ENCODE measurements at regions not wholly inside any gene's neighbourhood (a gene's known extent, or its start where the extent isn't known, plus 50 kb on each side); places are given as distances from the start of the nearest gene placed in this dataset.
A peak's percentile ranks its signal among the peaks of the same experiment; 100 is the strongest.

- no peak for DNase-seq (ENCODE audit: low read depth)
Observed at GRCh38 chr2:14180333-14180732, 452.2 kb upstream of the LRATD1 start.

- DNase-seq (ENCODE audit: low read depth) = no peak
Observed at GRCh38 chr2:14182227-14182946, 450.1 kb upstream of the LRATD1 start.

GRCh38 chr2:14185906-14186305 lies 446.6 kb upstream of the LRATD1 start:
- no peak for DNase-seq (ENCODE audit: low read depth)

GRCh38 chr2:14188446-14188845 lies 444.1 kb upstream of the LRATD1 start:
- no peak for DNase-seq (ENCODE audit: low read depth)

GRCh38 chr2:14189929-14190328 lies 442.6 kb upstream of the LRATD1 start:
- DNase-seq (ENCODE audit: low read depth) = no peak

GRCh38 chr2:14194233-14194632 lies 438.3 kb upstream of the LRATD1 start:
- no peak for DNase-seq (ENCODE audit: low read depth)

- DNase-seq (ENCODE audit: low read depth) = no peak
Observed at GRCh38 chr2:14197293-14197692, 435.2 kb upstream of the LRATD1 start.

- no peak for DNase-seq (ENCODE audit: low read depth)
Observed at GRCh38 chr2:14199040-14199439, 433.5 kb upstream of the LRATD1 start.

GRCh38 chr2:14219306-14219705 lies 413.2 kb upstream of the LRATD1 start:
- no peak for DNase-seq (ENCODE audit: low read depth)

- DNase-seq (ENCODE audit: low read depth) = no peak
Observed at GRCh38 chr2:14220101-14220500, 412.4 kb upstream of the LRATD1 start.

- no peak for DNase-seq (ENCODE audit: low read depth)
Observed at GRCh38 chr2:14221466-14221865, 411.1 kb upstream of the LRATD1 start.

- no peak for DNase-seq (ENCODE audit: low read depth)
Observed at GRCh38 chr2:14223576-14223975, 408.9 kb upstream of the LRATD1 start.

- no peak for DNase-seq (ENCODE audit: low read depth)
Observed at GRCh38 chr2:14231391-14231898, 401.1 kb upstream of the LRATD1 start.

GRCh38 chr2:14232217-14232616 lies 400.3 kb upstream of the LRATD1 start:
- no peak for DNase-seq (ENCODE audit: low read depth)

- no peak for DNase-seq (ENCODE audit: low read depth)
Observed at GRCh38 chr2:14234911-14235310, 397.6 kb upstream of the LRATD1 start.

- no peak for DNase-seq (ENCODE audit: low read depth)
Observed at GRCh38 chr2:14235667-14236066, 396.9 kb upstream of the LRATD1 start.

- no peak for DNase-seq (ENCODE audit: low read depth)
Observed at GRCh38 chr2:14237902-14238301, 394.6 kb upstream of the LRATD1 start.

GRCh38 chr2:14239605-14240004 lies 392.9 kb upstream of the LRATD1 start:
- no peak for DNase-seq (ENCODE audit: low read depth)

- DNase-seq (ENCODE audit: low read depth) = no peak
Observed at GRCh38 chr2:14240868-14241267, 391.6 kb upstream of the LRATD1 start.

GRCh38 chr2:14245901-14246300 lies 386.6 kb upstream of the LRATD1 start:
- DNase-seq (ENCODE audit: low read depth) = no peak

- DNase-seq (ENCODE audit: low read depth) = peak; percentile 43
Observed at GRCh38 chr2:14255135-14255820, 377.2 kb upstream of the LRATD1 start.

GRCh38 chr2:14256890-14257289 lies 375.6 kb upstream of the LRATD1 start:
- DNase-seq (ENCODE audit: low read depth) = no peak

- no peak for DNase-seq (ENCODE audit: low read depth)
Observed at GRCh38 chr2:14257801-14258507, 374.6 kb upstream of the LRATD1 start.

All from RPMI7951 (cell line).